IPS-20b (cell line): ENCODE measurements at regions not wholly inside any gene's neighbourhood (a gene's known extent, or its start where the extent isn't known, plus 50 kb on each side); places are given as distances from the start of the nearest gene placed in this dataset.

Source experiments
- H3K27ac ChIP-seq: one replicate; pipeline ENCODE4 v1.5.1; 2013; ENCODE audit warnings: low read length
- H3K27me3 ChIP-seq: 2 replicates; pipeline ENCODE4 v1.6.1; 2013; ENCODE audit warnings: mild to moderate bottlenecking, low read length, inconsistent platforms; ENCODE audit not compliant: insufficient read depth
- H3K36me3 ChIP-seq: 2 replicates; pipeline ENCODE4 v1.6.1; 2013; ENCODE audit warnings: low read depth, mild to moderate bottlenecking, inconsistent platforms, low read length, moderate library complexity; ENCODE audit not compliant: insufficient read depth
- H3K4me1 ChIP-seq: 2 replicates; pipeline ENCODE4 v1.6.1; 2013; ENCODE audit warnings: mild to moderate bottlenecking, control low read depth, inconsistent platforms, low read length, moderate library complexity; ENCODE audit not compliant: insufficient read depth
- H3K4me3 ChIP-seq: 2 replicates; pipeline ENCODE4 v1.5.1; 2013; ENCODE audit warnings: mild to moderate bottlenecking, low read length, inconsistent platforms
- H3K9ac ChIP-seq: 2 replicates; pipeline ENCODE4 v1.6.1; 2013; ENCODE audit warnings: low read depth, mild to moderate bottlenecking, inconsistent platforms, low read length, moderate library complexity
- H3K9me3 ChIP-seq: 2 replicates; pipeline ENCODE4 v1.6.1; 2013; ENCODE audit warnings: mild to moderate bottlenecking, low read depth, low read length, inconsistent platforms; ENCODE audit not compliant: insufficient read depth

DNA sequence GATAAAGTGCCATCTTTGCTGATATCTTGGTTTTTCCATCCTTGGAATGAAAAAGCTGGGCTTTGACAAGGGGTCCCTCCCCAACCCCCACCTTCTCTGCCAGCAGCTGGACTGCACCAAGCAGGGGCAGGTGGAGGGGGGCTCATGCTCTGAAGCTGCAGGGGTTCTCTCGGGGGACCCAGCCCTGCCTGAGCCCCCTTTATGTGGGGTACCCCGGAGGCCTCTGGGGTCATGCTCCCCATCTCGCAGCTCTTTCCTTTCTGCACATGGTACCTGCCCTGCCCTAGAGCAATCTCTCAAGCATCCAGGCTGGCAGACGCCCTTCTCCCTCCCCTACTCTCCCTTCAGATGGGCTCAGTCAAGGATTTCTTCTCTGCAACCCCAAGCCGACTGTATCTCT lies 146.7 kb upstream of the PTPN1 start:
- Histone ChIP-seq H3K9ac (no peak overlapping the region), H3K4me3 (no peak overlapping the region), H3K27ac (no peak overlapping the region), H3K36me3 (no peaks in the 10 kb centered on the region), H3K9me3 (no peaks in the 10 kb centered on the region), H3K4me1 (no peaks in the 10 kb centered on the region), H3K27me3 (no peaks in the 10 kb centered on the region)

DNA sequence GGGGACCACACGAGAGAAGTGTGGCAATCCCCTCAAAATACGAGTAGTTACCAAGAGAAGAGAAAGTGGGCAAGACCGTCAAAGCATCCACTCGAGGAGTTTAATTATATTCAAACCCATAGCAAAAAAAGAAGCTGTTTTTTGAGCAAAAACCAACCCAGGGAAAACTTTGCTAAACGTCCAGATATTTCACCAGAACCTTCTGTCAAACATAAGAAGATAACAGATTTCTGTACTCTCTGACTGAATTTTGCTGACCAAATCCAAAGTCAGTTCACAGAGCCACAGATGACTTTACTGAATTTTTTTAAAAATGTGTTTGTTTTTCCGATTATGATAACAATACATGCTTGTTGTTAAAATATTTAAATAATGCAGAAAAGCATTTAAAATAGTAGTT lies 145.6 kb upstream of the PTPN1 start:
- no peaks in the 10 kb centered on the region for H3K27me3 ChIP-seq
- no peaks in the 10 kb centered on the region for H3K9me3 ChIP-seq
- no peak overlapping the region for H3K27ac ChIP-seq
- H3K36me3 ChIP-seq, result no peaks in the 10 kb centered on the region
- H3K4me3 ChIP-seq, result no peak overlapping the region
- no peak overlapping the region for H3K9ac ChIP-seq
- no peaks in the 10 kb centered on the region for H3K4me1 ChIP-seq

DNA sequence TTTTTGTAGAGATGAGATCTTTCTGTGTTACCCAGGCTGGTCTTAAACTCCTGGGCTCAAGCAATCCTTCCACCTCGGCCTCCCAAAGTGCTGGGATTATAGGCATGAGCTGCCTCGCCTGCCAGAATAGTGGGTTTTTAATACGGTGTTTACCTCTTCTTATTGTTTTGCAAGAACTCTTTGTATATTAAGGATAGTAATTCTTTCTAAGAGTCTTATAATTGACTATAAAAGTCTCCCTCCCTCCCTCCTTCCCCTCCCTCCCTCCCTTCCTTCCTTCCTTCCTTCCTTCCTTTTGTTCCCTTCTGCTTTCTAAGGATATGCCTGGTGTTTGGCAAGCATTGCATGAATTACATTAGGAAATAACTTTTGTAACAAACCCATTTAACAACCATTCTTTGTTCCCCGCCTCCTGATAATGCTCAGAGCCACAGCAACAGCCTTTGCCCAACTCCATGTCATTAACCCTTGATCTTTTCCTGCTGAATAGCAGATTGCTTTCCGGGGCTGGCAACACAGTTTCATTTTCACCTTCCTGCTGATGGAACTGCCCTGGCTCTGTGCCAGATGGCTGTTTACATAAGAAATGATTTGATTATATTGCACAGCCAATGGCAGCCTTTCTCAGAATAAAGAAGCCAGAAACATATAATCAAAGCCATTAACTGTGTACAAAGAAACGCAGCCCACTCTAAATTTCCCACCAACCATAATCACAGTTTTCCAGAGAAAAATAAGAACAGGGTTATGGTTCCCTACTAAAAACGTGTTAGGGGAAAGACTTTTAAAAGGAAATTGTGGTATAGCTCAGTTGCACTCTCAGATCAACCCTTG lies 143.7 kb upstream of the PTPN1 start:
- H3K4me1 ChIP-seq, result no peaks in the 10 kb centered on the region
- no peak overlapping the region for H3K9ac ChIP-seq
- H3K4me3 ChIP-seq, result no peak overlapping the region
- H3K36me3 ChIP-seq, result no peaks in the 10 kb centered on the region
- no peaks in the 10 kb centered on the region for H3K27me3 ChIP-seq
- no peaks in the 10 kb centered on the region for H3K9me3 ChIP-seq
- no peak overlapping the region for H3K27ac ChIP-seq

DNA sequence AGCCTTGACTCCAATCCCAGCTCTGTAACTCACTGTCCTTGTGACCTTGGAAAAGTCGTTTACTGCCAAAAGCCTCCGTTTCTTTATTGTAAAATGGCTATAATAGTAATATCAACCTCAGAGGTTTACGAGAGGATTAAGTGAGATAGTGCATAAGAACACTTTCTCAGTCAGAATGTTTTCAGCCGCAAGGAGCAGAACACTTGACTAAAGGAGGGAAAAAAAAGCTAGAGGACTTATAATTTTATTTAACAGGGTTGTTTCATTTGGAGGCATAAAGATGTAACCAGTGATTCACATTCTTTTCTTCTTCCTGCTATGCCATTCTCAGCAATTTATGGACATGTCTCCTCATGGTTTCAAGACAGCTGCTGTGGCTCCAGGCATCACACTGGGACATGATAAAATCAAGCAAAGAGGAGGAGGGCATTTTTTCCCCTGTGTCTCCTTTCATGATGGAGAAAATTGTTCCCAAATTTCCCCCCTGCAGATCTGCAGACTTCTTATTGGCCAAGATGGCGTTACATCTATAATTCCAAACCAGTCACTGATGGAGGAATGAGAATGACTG lies 143.0 kb upstream of the PTPN1 start:
- H3K36me3 ChIP-seq, result no peaks in the 10 kb centered on the region
- H3K27me3 ChIP-seq, result no peaks in the 10 kb centered on the region
- H3K9ac ChIP-seq, result no peak overlapping the region
- H3K27ac ChIP-seq, result no peak overlapping the region
- H3K4me3 ChIP-seq, result no peak overlapping the region
- no peaks in the 10 kb centered on the region for H3K4me1 ChIP-seq
- H3K9me3 ChIP-seq, result no peaks in the 10 kb centered on the region

DNA sequence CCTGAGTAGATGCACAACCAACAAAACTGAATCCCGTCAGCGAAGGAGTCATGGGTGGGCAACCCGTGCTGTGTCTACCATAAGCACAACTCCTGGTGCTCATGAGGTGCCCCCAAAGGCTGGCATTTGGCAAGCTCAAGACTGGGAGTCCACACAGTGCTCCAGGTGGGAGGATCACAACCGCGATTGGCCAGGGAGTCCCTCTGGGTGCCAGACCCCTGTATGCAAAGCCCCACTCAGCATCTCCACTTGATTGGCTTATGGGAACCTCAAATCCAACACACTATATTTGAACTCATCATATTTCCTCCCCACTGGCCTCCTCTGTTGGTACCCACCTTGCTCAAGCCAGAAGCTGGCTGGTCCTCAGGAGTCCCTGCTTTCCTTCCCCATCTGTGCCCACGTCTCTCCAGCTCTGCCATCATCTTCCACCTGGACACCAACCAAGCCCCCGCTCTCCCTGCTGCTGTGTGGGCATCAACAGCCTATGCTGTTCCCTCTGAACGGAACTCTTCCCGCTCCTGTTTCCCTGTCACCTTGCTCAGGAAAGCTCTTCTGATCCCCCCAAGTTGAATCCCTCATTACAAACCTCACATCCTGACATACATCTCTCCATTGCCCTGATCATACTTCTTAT lies 142.3 kb upstream of the PTPN1 start:
- Histone ChIP-seq H3K27ac (no peak overlapping the region), H3K4me3 (no peak overlapping the region), H3K36me3 (no peaks in the 10 kb centered on the region), H3K27me3 (no peaks in the 10 kb centered on the region), H3K9ac (no peak overlapping the region), H3K4me1 (no peaks in the 10 kb centered on the region), H3K9me3 (no peaks in the 10 kb centered on the region)

DNA sequence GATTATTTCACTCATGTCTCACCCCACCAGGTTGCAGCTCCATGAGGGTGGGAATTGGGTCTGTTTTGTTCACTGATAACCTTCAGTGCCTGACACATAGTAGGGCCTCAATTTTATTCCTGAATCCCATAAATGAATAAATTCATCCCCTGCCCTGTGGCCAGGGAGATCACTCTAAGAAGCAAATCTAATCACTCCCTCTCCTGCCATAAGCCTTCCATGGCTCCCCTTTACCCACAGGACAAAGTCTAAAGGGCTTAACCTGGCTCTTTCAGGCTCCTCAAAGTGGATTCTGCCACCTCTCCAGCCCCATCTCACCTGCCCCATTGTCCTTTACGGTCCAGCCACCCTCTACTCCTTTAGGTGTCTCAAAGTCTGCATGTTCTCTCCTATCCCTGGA lies 141.8 kb upstream of the PTPN1 start:
- Histone ChIP-seq H3K9ac (no peak overlapping the region), H3K4me1 (no peaks in the 10 kb centered on the region), H3K4me3 (no peak overlapping the region), H3K9me3 (no peaks in the 10 kb centered on the region), H3K36me3 (no peaks in the 10 kb centered on the region), H3K27ac (no peak overlapping the region), H3K27me3 (no peaks in the 10 kb centered on the region)

DNA sequence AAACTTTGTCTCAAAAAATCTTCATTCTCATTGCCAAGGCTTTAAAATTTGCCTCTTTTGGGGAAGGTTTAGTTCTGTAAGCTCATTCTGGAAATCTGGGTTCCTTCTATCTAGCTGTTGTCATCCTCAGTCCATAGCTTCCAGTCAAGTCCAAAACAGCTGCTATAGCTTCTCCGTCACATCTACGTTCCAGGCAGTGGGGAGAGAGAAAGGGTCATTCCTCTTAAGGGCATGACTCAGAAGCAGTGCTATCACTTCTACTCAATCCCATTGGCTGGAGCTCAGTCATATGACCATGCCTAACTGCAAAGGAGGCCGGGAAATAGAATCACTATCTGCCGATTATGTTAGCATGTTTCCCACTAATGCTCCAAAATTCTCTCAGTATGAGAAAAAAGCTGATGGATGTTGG lies 141.4 kb upstream of the PTPN1 start:
- H3K27me3 ChIP-seq, result no peaks in the 10 kb centered on the region
- H3K27ac ChIP-seq, result no peak overlapping the region
- H3K4me3 ChIP-seq, result no peak overlapping the region
- H3K36me3 ChIP-seq, result no peaks in the 10 kb centered on the region
- no peak overlapping the region for H3K9ac ChIP-seq
- no peaks in the 10 kb centered on the region for H3K9me3 ChIP-seq
- no peaks in the 10 kb centered on the region for H3K4me1 ChIP-seq

DNA sequence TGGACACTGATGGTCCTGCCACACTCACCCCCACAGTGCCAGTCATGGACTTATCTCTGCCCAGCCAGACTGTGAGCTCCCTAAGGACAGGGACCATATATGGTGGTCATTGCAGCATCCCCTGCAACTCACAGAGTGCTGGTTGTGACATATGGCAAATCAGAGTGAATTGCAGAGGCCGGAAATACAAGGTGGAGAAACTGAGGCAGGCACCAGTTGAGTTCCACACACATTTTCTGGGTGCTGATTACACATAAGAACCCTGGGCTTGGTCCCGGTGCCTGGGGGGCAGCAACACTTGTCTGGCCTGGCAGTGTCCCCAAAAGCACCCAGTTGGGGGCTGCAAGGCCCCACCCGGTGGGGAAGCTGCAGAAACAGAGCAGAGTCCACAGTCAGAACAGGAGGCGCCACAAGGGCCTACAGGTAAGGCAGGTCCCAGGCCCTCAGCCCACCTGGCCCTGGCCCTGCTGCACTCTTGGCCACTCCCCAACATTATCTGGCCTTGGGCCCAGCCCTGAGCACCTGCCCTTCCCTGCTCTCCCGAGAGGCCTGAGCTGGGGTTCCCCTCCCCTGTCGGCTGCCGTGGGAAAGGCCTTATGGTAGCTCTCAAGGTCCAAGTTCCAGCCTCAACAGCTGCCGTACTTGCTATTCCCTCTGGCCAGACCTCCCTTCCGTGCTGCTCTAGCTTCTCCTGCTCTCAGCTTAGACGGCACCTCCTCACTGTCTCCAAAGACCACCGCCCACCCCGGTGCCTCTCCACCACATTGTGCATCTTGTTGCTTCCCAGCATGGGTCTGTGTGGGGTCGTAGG lies 140.8 kb upstream of the PTPN1 start:
- no peaks in the 10 kb centered on the region for H3K4me1 ChIP-seq
- H3K27me3 ChIP-seq, result no peaks in the 10 kb centered on the region
- no peak overlapping the region for H3K4me3 ChIP-seq
- H3K36me3 ChIP-seq, result no peaks in the 10 kb centered on the region
- H3K9me3 ChIP-seq, result no peaks in the 10 kb centered on the region
- no peak overlapping the region for H3K9ac ChIP-seq
- H3K27ac ChIP-seq, result no peak overlapping the region

DNA sequence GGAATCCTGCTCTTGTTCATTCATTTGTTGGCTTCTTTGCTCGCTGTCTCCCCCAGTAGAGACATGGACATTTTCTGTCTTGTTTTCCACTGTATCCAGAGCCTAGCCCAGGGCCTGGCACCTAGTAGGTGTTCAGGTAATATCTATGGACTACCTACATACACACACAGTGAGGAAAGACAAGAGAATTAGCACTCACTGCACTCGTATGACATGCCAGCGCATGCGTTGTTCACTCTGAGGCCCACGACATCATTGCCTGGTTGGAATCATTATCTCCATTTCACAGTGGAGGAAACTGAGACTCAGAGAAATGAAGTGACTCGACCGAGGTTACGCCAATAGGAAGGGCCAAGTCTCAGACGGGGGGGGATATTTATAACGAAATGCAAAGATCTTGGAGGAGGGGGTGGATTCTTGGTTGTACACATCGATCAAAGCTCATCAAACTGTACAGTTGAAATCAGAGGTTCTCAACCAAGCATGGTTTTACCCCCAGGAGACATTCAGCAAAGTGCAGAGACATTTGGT lies 140.1 kb upstream of the PTPN1 start:
- no peak overlapping the region for H3K27ac ChIP-seq

DNA sequence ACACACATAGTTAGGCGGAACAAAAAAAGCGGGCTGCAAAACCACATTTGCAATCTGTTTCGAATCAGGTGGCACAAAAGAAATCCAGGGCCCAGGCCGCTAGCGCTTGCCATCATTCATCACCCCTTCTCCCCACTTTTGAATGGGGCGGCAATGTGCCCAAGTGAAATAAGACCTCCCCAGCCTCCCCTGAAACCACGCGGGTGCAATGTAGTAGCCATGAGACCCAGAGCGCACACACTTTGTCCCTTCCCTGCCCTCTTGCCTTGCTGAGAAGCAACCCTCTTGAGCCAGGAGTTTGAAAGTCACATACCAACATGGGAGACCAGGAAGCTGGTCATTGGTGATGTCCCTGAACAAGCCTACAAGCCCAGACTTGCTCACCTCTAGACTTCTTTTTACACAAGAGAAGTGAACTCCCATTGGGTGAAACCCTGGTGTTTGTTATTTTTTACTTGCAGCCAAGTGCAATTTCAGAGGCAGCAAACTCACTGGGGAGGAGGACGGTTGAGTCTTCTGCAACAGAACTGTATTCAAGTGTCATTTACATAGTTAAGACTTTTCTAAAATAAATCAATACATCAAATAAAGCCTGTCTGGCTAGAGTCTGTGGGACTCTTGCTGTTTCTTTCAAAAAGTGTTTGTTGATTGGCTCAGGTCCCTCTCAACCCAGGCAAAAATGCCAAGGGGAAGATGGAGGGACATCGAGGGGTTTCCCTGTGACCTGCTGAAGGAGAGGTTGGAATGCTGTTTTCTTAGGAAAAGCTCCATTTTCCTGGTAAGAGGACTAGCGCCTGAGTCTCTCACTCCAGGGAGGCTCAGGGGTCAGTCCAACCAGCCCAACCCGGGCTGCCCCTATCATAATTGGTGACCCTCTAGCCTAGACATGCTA lies 138.1 kb upstream of the PTPN1 start:
- H3K9ac ChIP-seq, result no peak overlapping the region
- H3K27me3 ChIP-seq, result no peaks in the 10 kb centered on the region
- H3K4me1 ChIP-seq, result no peaks in the 10 kb centered on the region
- H3K36me3 ChIP-seq, result no peaks in the 10 kb centered on the region
- no peak overlapping the region for H3K4me3 ChIP-seq
- H3K27ac ChIP-seq, result no peak overlapping the region
- H3K9me3 ChIP-seq, result no peaks in the 10 kb centered on the region

More for the DNA sequence above, 140.1 kb upstream of the PTPN1 start:
- Histone ChIP-seq H3K4me3 (no peak overlapping the region), H3K4me1 (no peaks in the 10 kb centered on the region), H3K27me3 (no peaks in the 10 kb centered on the region), H3K9me3 (no peaks in the 10 kb centered on the region), H3K36me3 (no peaks in the 10 kb centered on the region), H3K9ac (no peak overlapping the region)

DNA sequence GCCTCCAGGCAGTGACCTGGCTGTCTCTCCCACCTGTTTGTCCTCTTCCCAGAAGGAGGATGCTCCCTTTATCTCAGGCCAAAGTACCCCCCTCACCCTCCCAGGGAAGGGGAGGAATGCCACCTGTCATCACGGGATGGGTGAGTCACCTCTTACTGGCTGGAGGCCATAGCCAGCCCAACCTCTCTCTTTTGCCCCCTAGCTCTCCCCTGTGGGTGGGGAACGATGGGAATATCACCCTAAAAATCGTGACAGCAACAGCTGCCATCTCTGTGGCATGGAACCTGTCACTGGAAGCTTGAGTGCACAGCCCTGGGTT lies 137.5 kb upstream of the PTPN1 start:
- H3K36me3 ChIP-seq, result no peaks in the 10 kb centered on the region
- no peak overlapping the region for H3K4me3 ChIP-seq
- no peaks in the 10 kb centered on the region for H3K4me1 ChIP-seq
- H3K9me3 ChIP-seq, result no peaks in the 10 kb centered on the region
- no peak overlapping the region for H3K9ac ChIP-seq
- H3K27ac ChIP-seq, result no peak overlapping the region
- no peaks in the 10 kb centered on the region for H3K27me3 ChIP-seq
